DMS53 treated with DMSO at 0.1 percent for 48 hours (cell line): ENCODE measurements at regions not wholly inside any gene's neighbourhood (a gene's known extent, or its start where the extent isn't known, plus 50 kb on each side); places are given as distances from the start of the nearest gene placed in this dataset.
A peak's percentile ranks its signal among the peaks of the same experiment; 100 is the strongest.

Experiments
- DNase-seq: peaks from one replicate; lab custom pipeline; 2025; ENCODE audit not compliant: unreplicated experiment; lab: John Stamatoyannopoulos, UW

- DNase-seq: no peak
Measured at GRCh38 chr7:131119381-131119780, 208.3 kb upstream of the MKLN1 start.

GRCh38 chr7:131122394-131122793 is 205.3 kb upstream of the MKLN1 start:
- no peak for DNase-seq

GRCh38 chr7:131124001-131124629 is 203.6 kb upstream of the MKLN1 start:
- no peak for DNase-seq

- DNase-seq: no peak
Measured at GRCh38 chr7:131124867-131125266, 202.8 kb upstream of the MKLN1 start.

GRCh38 chr7:131130324-131130723 is 197.4 kb upstream of the MKLN1 start:
- no peak for DNase-seq

GRCh38 chr7:131131012-131131745 is 196.5 kb upstream of the MKLN1 start:
- no peak for DNase-seq

- no peak for DNase-seq
Measured at GRCh38 chr7:131131746-131132431, 195.8 kb upstream of the MKLN1 start.

- no peak for DNase-seq
Measured at GRCh38 chr7:131139462-131139861, 188.2 kb upstream of the MKLN1 start.

- DNase-seq: no peak
Measured at GRCh38 chr7:131141443-131141967, 186.2 kb upstream of the MKLN1 start.

GRCh38 chr7:131143869-131144268 is 183.8 kb upstream of the MKLN1 start:
- no peak for DNase-seq

GRCh38 chr7:131145026-131145425 is 182.7 kb upstream of the MKLN1 start:
- DNase-seq: no peak

- peak; percentile 87 for DNase-seq
Measured at GRCh38 chr7:131145770-131146169, 181.9 kb upstream of the MKLN1 start.

- no peak for DNase-seq
Measured at GRCh38 chr7:131147604-131148003, 180.1 kb upstream of the MKLN1 start.

- DNase-seq: no peak
Measured at GRCh38 chr7:131148258-131148657, 179.4 kb upstream of the MKLN1 start.

- DNase-seq: no peak
Measured at GRCh38 chr7:131148708-131149428, 178.8 kb upstream of the MKLN1 start.

GRCh38 chr7:131149429-131149773 is 178.3 kb upstream of the MKLN1 start:
- no peak for DNase-seq

GRCh38 chr7:131149840-131150239 is 177.8 kb upstream of the MKLN1 start:
- no peak for DNase-seq

GRCh38 chr7:131151034-131151433 is 176.6 kb upstream of the MKLN1 start:
- DNase-seq: no peak

- DNase-seq: no peak
Measured at GRCh38 chr7:131152766-131153165, 174.9 kb upstream of the MKLN1 start.

- no peak for DNase-seq
Measured at GRCh38 chr7:131154380-131154779, 173.3 kb upstream of the MKLN1 start.

GRCh38 chr7:131157530-131158243 is 170.0 kb upstream of the MKLN1 start:
- no peak for DNase-seq
